HEK293 (cell line): ENCODE measurements at regions not wholly inside any gene's neighbourhood (a gene's known extent, or its start where the extent isn't known, plus 50 kb on each side); places are given as distances from the start of the nearest gene placed in this dataset.
A peak's percentile ranks its signal among the peaks of the same experiment; 100 is the strongest.

ENCODE experiments used
- CTCF ChIA-PET: fragments of 350-600 bp; formaldehyde crosslinking; extraction: SDS; loops from one replicate; lab custom pipeline; 2021; ENCODE audit warnings: antibody characterized with exemption; lab: Yijun Ruan, JAX
- POLR2A ChIA-PET: fragments of 300-600 bp; formaldehyde crosslinking; extraction: SDS; loops from one replicate; lab custom pipeline; 2020; ENCODE audit warnings: antibody characterized with exemption, inconsistent platforms; lab: Yijun Ruan, JAX
- H3K27ac ChIP-seq: fragments of 200-500 bp; sonication (Bioruptor generic); 2 replicates; pipeline ENCODE4 v1.5.1; 2014; ENCODE audit warnings: low read depth, low read length, control low read depth, inconsistent platforms; ENCODE audit errors: extremely low read depth
- H3K36me3 ChIP-seq, 2 experiments: fragments of 200-500 bp in 1 of 2; sonication (Bioruptor generic) in 1 of 2; 1 replicate in 1 of 2; 2 replicates in 1 of 2; pipeline ENCODE4 v1.5.1; 2014 to 2017; ENCODE audit warnings: inconsistent platforms in 2 of 2, low read length in 2 of 2; ENCODE audit not compliant: control insufficient read depth in 2 of 2, insufficient read depth in 1 of 2
- H3K4me1 ChIP-seq: fragments of 200-500 bp; sonication (Bioruptor generic); 2 replicates; pipeline ENCODE4 v1.5.1; 2014; ENCODE audit warnings: mild to moderate bottlenecking, low read length, inconsistent platforms; ENCODE audit not compliant: control insufficient read depth, insufficient read depth
- H3K4me3 ChIP-seq: 2 replicates; pipeline ENCODE4 v1.5.1; 2011; ENCODE audit warnings: low read depth, mild to moderate bottlenecking, control low read depth, low read length, moderate library complexity
- H3K9me3 ChIP-seq: fragments of 200-500 bp; sonication (Bioruptor generic); 2 replicates; pipeline ENCODE4 v1.5.1; 2014; ENCODE audit warnings: low read depth, low read length, inconsistent platforms; ENCODE audit not compliant: control insufficient read depth, insufficient read depth
- FEZF1 ChIP-seq: fragments of 450-650 bp; formaldehyde crosslinking; IDR thresholded peaks from 2 replicates; pipeline ENCODE4 v1.5.1; 2016; ENCODE audit warnings: missing biosample characterization, missing genetic modification characterization
- KLF9 ChIP-seq: fragments of 450-650 bp; formaldehyde crosslinking; IDR thresholded peaks from 2 replicates; pipeline ENCODE4 v1.5.1; 2016; ENCODE audit warnings: missing biosample characterization, missing genetic modification characterization, low read depth
- SP3 ChIP-seq: fragments of 450-650 bp; formaldehyde crosslinking; IDR thresholded peaks from 2 replicates; pipeline ENCODE4 v1.5.1; 2016; ENCODE audit warnings: missing biosample characterization, missing genetic modification characterization
- ZNF112 ChIP-seq: fragments of 450-650 bp; formaldehyde crosslinking; IDR thresholded peaks from 2 replicates; pipeline ENCODE4 v1.5.0; 2017; ENCODE audit warnings: missing biosample characterization, missing genetic modification characterization
- ZNF114 ChIP-seq: fragments of 450-650 bp; formaldehyde crosslinking; IDR thresholded peaks from 2 replicates; pipeline ENCODE4 v1.5.0; 2017; ENCODE audit warnings: missing biosample characterization, missing genetic modification characterization
- ZNF221 ChIP-seq: fragments of 450-650 bp; formaldehyde crosslinking; IDR thresholded peaks from 2 replicates; pipeline ENCODE4 v1.5.1; 2017; ENCODE audit warnings: missing biosample characterization, missing genetic modification characterization, borderline replicate concordance
- ZNF223 ChIP-seq: fragments of 450-650 bp; formaldehyde crosslinking; IDR thresholded peaks from 2 replicates; pipeline ENCODE4 v1.5.1; 2016; ENCODE audit warnings: missing biosample characterization, missing genetic modification characterization
- ZNF350 ChIP-seq: fragments of 450-650 bp; formaldehyde crosslinking; IDR thresholded peaks from 2 replicates; pipeline ENCODE4 v1.5.0; 2017; ENCODE audit warnings: missing biosample characterization, mild to moderate bottlenecking, missing genetic modification characterization
- ZNF423 ChIP-seq: fragments of 450-650 bp; formaldehyde crosslinking; IDR thresholded peaks from 2 replicates; pipeline ENCODE4 v1.5.1; 2016; ENCODE audit warnings: missing biosample characterization, missing genetic modification characterization
- ZNF426 ChIP-seq: fragments of 450-650 bp; formaldehyde crosslinking; IDR thresholded peaks from 2 replicates; pipeline ENCODE4 v1.5.1; 2017; ENCODE audit warnings: missing biosample characterization, missing genetic modification characterization, mild to moderate bottlenecking, inconsistent platforms, moderate library complexity
- ZNF48 ChIP-seq: fragments of 450-650 bp; formaldehyde crosslinking; IDR thresholded peaks from 2 replicates; pipeline ENCODE4 v1.5.1; 2016; ENCODE audit warnings: missing biosample characterization, missing genetic modification characterization
- ZNF549 ChIP-seq: fragments of 450-650 bp; IDR thresholded peaks from 2 replicates; pipeline ENCODE4 v1.5.1; 2018; ENCODE audit warnings: missing biosample characterization, missing genetic modification characterization, mild to moderate bottlenecking, inconsistent platforms, moderate library complexity
- ZNF600 ChIP-seq: fragments of 450-650 bp; formaldehyde crosslinking; IDR thresholded peaks from 2 replicates; pipeline ENCODE4 v1.5.1; 2016; ENCODE audit warnings: missing biosample characterization, missing genetic modification characterization
- ZNF623 ChIP-seq: fragments of 450-650 bp; formaldehyde crosslinking; IDR thresholded peaks from 2 replicates; pipeline ENCODE4 v1.5.1; 2016; ENCODE audit warnings: missing biosample characterization, missing genetic modification characterization
- ZNF654 ChIP-seq: fragments of 450-650 bp; formaldehyde crosslinking; IDR thresholded peaks from 2 replicates; pipeline ENCODE4 v1.5.1; 2016; ENCODE audit warnings: low read depth, missing biosample characterization, missing genetic modification characterization
- ZNF843 ChIP-seq: fragments of 450-650 bp; formaldehyde crosslinking; IDR thresholded peaks from 2 replicates; pipeline ENCODE4 v1.5.1; 2016; ENCODE audit warnings: missing biosample characterization, missing genetic modification characterization
- ZSCAN16 ChIP-seq: fragments of 450-650 bp; formaldehyde crosslinking; IDR thresholded peaks from 2 replicates; pipeline ENCODE4 v1.5.1; 2016; ENCODE audit warnings: missing biosample characterization, missing genetic modification characterization
- TF ChIP-seq, protein P1 (sequence below): IDR thresholded peaks from 2 replicates; pipeline ENCODE4 v1.6.1; 2011; ENCODE audit warnings: mild to moderate bottlenecking, low read depth, low read length, borderline replicate concordance
- TF ChIP-seq, protein P2 (sequence below): fragments of 450-650 bp; formaldehyde crosslinking; IDR thresholded peaks from 2 replicates; pipeline ENCODE4 v1.5.1; 2017; ENCODE audit warnings: missing biosample characterization, missing genetic modification characterization
- TF ChIP-seq, protein P3 (sequence below): fragments of 450-650 bp; formaldehyde crosslinking; IDR thresholded peaks from 2 replicates; pipeline ENCODE4 v1.5.1; 2016; ENCODE audit warnings: missing biosample characterization, missing genetic modification characterization
- TF ChIP-seq, protein P4 (sequence below): fragments of 450-650 bp; formaldehyde crosslinking; IDR thresholded peaks from 2 replicates; pipeline ENCODE4 v1.5.1; 2016; ENCODE audit warnings: missing biosample characterization, missing genetic modification characterization
- TF ChIP-seq, protein P5 (sequence below): fragments of 450-650 bp; formaldehyde crosslinking; IDR thresholded peaks from 2 replicates; pipeline ENCODE4 v1.5.1; 2016; ENCODE audit warnings: missing biosample characterization, missing genetic modification characterization

DNA sequence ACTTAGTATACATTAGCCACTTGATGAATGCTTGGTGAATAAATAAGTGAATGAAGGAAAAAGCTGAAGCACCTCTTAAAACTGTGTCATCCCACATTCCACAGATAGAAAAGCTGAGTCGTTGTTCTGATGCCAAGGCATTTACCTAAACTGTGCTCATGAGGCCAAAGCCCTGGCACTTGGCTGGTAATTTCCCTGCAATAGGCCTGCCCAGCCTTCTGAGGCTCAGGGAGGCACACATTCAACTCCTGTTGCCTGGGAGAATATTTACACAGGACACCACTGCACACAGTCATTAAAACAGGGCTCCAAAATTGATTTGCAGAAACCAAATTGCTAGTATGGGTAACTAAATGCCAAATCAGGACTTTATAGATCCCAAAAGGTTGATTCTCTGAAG, 333.0 kb upstream of the C16orf82 start:
- ChIA-PET POLR2A (no interaction called here), CTCF (no interaction called here)
- TF ChIP-seq ZNF114 (no peak), ZNF112 (tag by site-specific recombination) (no peak), ZNF600 (tag by site-specific recombination) (no peak), ZNF654 (no peak), ZNF423 (tag by site-specific recombination) (no peak), ZNF223 (tag by site-specific recombination) (no peak), ZNF426 (tag by site-specific recombination) (no peak)
- TF ChIP-seq, protein P1, sequence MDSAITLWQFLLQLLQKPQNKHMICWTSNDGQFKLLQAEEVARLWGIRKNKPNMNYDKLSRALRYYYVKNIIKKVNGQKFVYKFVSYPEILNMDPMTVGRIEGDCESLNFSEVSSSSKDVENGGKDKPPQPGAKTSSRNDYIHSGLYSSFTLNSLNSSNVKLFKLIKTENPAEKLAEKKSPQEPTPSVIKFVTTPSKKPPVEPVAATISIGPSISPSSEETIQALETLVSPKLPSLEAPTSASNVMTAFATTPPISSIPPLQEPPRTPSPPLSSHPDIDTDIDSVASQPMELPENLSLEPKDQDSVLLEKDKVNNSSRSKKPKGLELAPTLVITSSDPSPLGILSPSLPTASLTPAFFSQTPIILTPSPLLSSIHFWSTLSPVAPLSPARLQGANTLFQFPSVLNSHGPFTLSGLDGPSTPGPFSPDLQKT, result no peak
- TF ChIP-seq, protein P2, sequence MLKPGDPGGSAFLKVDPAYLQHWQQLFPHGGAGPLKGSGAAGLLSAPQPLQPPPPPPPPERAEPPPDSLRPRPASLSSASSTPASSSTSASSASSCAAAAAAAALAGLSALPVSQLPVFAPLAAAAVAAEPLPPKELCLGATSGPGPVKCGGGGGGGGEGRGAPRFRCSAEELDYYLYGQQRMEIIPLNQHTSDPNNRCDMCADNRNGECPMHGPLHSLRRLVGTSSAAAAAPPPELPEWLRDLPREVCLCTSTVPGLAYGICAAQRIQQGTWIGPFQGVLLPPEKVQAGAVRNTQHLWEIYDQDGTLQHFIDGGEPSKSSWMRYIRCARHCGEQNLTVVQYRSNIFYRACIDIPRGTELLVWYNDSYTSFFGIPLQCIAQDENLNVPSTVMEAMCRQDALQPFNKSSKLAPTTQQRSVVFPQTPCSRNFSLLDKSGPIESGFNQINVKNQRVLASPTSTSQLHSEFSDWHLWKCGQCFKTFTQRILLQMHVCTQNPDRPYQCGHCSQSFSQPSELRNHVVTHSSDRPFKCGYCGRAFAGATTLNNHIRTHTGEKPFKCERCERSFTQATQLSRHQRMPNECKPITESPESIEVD, result no peak
- Histone ChIP-seq H3K4me3 (no peak overlapping the region), H3K4me1 (no peaks in the 10 kb centered on the region), H3K36me3 (no peaks in the 10 kb centered on the region), H3K9me3 (no peaks in the 10 kb centered on the region), H3K27ac (no peak overlapping the region)

DNA sequence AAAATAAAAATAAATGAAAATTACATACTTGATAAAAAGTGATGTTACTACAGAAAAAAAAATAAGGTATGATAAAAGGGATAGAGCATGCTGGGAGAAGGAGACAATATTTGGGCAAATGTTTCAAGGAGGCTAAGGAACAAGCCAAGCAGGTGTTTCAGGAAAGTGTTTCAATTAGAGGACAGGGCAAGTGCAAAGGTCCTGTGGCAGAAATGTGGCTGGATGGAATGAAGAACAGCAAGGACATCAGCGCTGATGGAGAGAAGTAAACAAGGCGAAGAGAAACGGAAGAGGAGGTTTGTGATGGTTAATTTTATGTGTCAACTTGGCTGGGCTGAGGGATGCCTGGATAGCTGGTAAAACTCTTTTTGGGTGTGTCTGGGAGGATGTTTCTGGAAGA, 331.2 kb upstream of the C16orf82 start:
- Histone ChIP-seq H3K36me3 (no peaks in the 10 kb centered on the region), H3K9me3 (no peaks in the 10 kb centered on the region), H3K4me3 (no peak overlapping the region), H3K27ac (no peak overlapping the region), H3K4me1 (no peaks in the 10 kb centered on the region)
- TF ChIP-seq FEZF1 (tag by site-specific recombination) (no peak), ZNF623 (peak; percentile 79)
- POLR2A ChIA-PET, result no interaction called here
- CTCF ChIA-PET, result no interaction called here

DNA sequence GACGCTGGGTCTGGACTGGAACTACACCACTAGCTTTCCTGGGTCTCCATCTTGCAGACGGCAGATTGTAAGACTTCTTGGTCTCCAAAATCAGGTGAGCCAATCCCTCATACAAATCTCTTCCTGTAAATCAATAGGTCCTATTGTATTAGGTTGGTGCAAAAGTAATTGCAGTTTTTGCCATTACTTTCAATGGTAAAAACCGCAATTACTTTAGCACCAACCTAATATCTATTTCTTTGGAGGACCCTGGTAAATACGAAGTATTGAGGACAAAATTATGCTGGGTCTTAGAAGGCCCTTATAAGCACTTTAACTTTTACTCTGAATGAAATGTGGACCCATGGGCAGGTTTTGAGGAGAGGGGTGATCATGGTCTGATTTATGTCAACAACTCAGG, 330.6 kb upstream of the C16orf82 start:
- Histone ChIP-seq H3K27ac (no peak overlapping the region), H3K4me3 (no peak overlapping the region), H3K36me3 (no peaks in the 10 kb centered on the region), H3K4me1 (no peaks in the 10 kb centered on the region), H3K9me3 (no peaks in the 10 kb centered on the region)
- POLR2A ChIA-PET, result no interaction called here
- no peak for TF ChIP-seq ZSCAN16 (tag by site-specific recombination)
- no peak for TF ChIP-seq ZNF221 (tag by site-specific recombination)
- TF ChIP-seq ZNF350 (tag by site-specific recombination), result no peak
- TF ChIP-seq SP3 (tag by site-specific recombination), result no peak
- CTCF ChIA-PET, result no interaction called here

DNA sequence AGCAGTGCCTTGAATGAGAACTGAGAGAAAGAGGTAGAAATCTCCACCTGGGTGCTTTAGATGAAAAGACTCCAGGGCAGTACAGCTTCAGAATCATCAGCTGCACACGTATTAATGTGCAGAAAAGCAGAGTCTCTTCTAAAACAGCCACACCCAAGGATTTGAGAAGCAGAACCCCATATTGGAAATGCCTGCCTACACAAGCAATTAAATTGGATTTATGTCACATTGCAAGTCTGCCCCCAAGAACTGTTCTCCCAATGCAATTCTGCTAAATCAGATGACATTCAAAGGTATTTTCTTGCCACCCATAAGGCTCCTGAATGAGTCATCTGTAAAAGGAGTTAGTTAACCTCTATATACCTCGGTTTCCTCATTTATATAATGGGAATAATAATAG, 326.0 kb upstream of the C16orf82 start:
- no peak overlapping the region for H3K4me3 ChIP-seq
- H3K27ac ChIP-seq, result no peak overlapping the region
- CTCF ChIA-PET, result no interaction called here
- POLR2A ChIA-PET, result no interaction called here
- H3K9me3 ChIP-seq, result no peaks in the 10 kb centered on the region
- no peaks in the 10 kb centered on the region for H3K4me1 ChIP-seq
- H3K36me3 ChIP-seq, result no peaks in the 10 kb centered on the region
- no peak for TF ChIP-seq ZNF48 (tag by site-specific recombination)
- TF ChIP-seq KLF9 (tag by site-specific recombination), result no peak
- no peak for TF ChIP-seq ZNF549 (tag by site-specific recombination)
- TF ChIP-seq, protein P3, sequence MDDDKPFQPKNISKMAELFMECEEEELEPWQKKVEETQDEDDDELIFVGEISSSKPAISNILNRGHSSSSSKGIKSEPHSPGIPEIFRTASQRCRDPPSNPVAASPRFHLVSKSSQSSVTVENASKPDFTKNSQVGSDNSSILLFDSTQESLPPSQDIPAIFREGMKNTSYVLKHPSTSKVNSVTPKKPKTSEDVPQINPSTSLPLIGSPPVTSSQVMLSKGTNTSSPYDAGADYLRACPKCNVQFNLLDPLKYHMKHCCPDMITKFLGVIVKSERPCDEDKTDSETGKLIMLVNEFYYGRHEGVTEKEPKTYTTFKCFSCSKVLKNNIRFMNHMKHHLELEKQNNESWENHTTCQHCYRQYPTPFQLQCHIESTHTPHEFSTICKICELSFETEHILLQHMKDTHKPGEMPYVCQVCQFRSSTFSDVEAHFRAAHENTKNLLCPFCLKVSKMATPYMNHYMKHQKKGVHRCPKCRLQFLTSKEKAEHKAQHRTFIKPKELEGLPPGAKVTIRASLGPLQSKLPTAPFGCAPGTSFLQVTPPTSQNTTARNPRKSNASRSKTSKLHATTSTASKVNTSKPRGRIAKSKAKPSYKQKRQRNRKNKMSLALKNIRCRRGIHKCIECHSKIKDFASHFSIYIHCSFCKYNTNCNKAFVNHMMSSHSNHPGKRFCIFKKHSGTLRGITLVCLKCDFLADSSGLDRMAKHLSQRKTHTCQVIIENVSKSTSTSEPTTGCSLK (tag by site-specific recombination), result no peak
- TF ChIP-seq, protein P4, sequence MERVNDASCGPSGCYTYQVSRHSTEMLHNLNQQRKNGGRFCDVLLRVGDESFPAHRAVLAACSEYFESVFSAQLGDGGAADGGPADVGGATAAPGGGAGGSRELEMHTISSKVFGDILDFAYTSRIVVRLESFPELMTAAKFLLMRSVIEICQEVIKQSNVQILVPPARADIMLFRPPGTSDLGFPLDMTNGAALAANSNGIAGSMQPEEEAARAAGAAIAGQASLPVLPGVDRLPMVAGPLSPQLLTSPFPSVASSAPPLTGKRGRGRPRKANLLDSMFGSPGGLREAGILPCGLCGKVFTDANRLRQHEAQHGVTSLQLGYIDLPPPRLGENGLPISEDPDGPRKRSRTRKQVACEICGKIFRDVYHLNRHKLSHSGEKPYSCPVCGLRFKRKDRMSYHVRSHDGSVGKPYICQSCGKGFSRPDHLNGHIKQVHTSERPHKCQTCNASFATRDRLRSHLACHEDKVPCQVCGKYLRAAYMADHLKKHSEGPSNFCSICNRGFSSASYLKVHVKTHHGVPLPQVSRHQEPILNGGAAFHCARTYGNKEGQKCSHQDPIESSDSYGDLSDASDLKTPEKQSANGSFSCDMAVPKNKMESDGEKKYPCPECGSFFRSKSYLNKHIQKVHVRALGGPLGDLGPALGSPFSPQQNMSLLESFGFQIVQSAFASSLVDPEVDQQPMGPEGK, result no peak
- TF ChIP-seq, protein P5, sequence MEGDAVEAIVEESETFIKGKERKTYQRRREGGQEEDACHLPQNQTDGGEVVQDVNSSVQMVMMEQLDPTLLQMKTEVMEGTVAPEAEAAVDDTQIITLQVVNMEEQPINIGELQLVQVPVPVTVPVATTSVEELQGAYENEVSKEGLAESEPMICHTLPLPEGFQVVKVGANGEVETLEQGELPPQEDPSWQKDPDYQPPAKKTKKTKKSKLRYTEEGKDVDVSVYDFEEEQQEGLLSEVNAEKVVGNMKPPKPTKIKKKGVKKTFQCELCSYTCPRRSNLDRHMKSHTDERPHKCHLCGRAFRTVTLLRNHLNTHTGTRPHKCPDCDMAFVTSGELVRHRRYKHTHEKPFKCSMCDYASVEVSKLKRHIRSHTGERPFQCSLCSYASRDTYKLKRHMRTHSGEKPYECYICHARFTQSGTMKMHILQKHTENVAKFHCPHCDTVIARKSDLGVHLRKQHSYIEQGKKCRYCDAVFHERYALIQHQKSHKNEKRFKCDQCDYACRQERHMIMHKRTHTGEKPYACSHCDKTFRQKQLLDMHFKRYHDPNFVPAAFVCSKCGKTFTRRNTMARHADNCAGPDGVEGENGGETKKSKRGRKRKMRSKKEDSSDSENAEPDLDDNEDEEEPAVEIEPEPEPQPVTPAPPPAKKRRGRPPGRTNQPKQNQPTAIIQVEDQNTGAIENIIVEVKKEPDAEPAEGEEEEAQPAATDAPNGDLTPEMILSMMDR, result no peak
- no peak for TF ChIP-seq ZNF843 (tag by site-specific recombination)
